GM23248 (cell line): ENCODE measurements at regions not wholly inside any gene's neighbourhood (a gene's known extent, or its start where the extent isn't known, plus 50 kb on each side); places are given as distances from the start of the nearest gene placed in this dataset.

Experiments used
- EZH2 ChIP-seq: fragments of 200-600 bp; sonication (generic); IDR thresholded peaks from 2 replicates; pipeline ENCODE4 v1.6.1; 2018; ENCODE audit warnings: antibody characterized with exemption, mild to moderate bottlenecking; ENCODE audit not compliant: insufficient read depth, poor library complexity, severe bottlenecking
- EZH2phosphoT487 ChIP-seq: fragments of 200-600 bp; sonication (generic); IDR thresholded peaks from 2 replicates; pipeline ENCODE4 v1.6.1; 2018; ENCODE audit warnings: antibody characterized with exemption, moderate library complexity, mild to moderate bottlenecking, low read depth; ENCODE audit not compliant: insufficient read depth

- TF ChIP-seq EZH2phosphoT487 (no peak), EZH2 (no peak)
Measured at GRCh38 chr19:31903979-31904378, 441.4 kb upstream of the ZNF507 start.
